T-cell (primary cell): ENCODE measurements at regions not wholly inside any gene's neighbourhood (a gene's known extent, or its start where the extent isn't known, plus 50 kb on each side); places are given as distances from the start of the nearest gene placed in this dataset.
"Not testable (repeated sequence)": the region's sequence is repeated elsewhere in the genome, so short reads cannot be mapped to it uniquely, and the experiment has no call there.

ENCODE experiments used
- ATAC-seq, 4 experiments: fragments of 200-7000 bp in 3 of 4; fragments of 150-1000 bp in 1 of 4; cut with Tn5 transposase; replicated peaks in 1 of 4; 1 replicate in 3 of 4; 2 replicates in 1 of 4; pipeline ENCODE4 v1.10.0; 2021; ENCODE audit warnings: moderate library complexity in 3 of 4, mild to moderate bottlenecking in 2 of 4, moderate number of reproducible peaks in 1 of 4
- CTCF ChIA-PET, 2 donors: fragments of 300-600 bp; sonication (Branson Sonifier 250); formaldehyde crosslinking; loops; one replicate each; lab custom pipeline; 2022; ENCODE audit warnings: antibody characterized with exemption in 2 of 2; lab: Charles Lee
- POLR2A ChIA-PET, 2 donors: fragments of 300-600 bp; sonication (Branson Sonifier 250); formaldehyde crosslinking; loops; one replicate each; lab custom pipeline; 2022; ENCODE audit warnings: antibody characterized with exemption in 2 of 2; lab: Charles Lee
- DNase-seq, 35 experiments: peaks; one replicate each; pipeline versions ENCODE4 v3.0.0 to v3.0.0-alpha.2; 2013 to 2023
- H3K27ac ChIP-seq: one replicate; pipeline ENCODE4 v1.5.1; 2013; ENCODE audit warnings: low read length
- H3K27me3 ChIP-seq, 2 experiments: replicated peaks in 1 of 2; 1 replicate in 1 of 2; 2 replicates in 1 of 2; pipeline versions ENCODE4 v1.6.1 to v1.7.0; 2013; ENCODE audit warnings: low read length in 1 of 2, mixed read lengths in 1 of 2; ENCODE audit not compliant: control insufficient read depth in 2 of 2, insufficient read depth in 2 of 2; ENCODE audit errors: extremely low read depth in 1 of 2
- H3K36me3 ChIP-seq, 2 donors: 1 replicate in 1 of 2; 2 replicates in 1 of 2; pipeline versions ENCODE4 v1.6.1 to v1.7.0; 2013; ENCODE audit warnings: low read length in 1 of 2; ENCODE audit not compliant: control insufficient read depth in 2 of 2, insufficient read depth in 1 of 2; ENCODE audit errors: extremely low read depth in 1 of 2
- H3K4me1 ChIP-seq, 2 experiments: 1 replicate in 1 of 2; 2 replicates in 1 of 2; pipeline versions ENCODE4 v1.6.1 to v1.7.0; 2013; ENCODE audit warnings: low read length in 2 of 2, mixed read lengths in 1 of 2; ENCODE audit not compliant: insufficient read depth in 2 of 2, control insufficient read depth in 1 of 2; ENCODE audit errors: extremely low read depth in 1 of 2
- H3K4me3 ChIP-seq, 2 donors: 1 replicate in 1 of 2; 2 replicates in 1 of 2; pipeline versions ENCODE4 v1.5.1 to v1.7.0; 2013; ENCODE audit warnings: mild to moderate bottlenecking in 2 of 2, low read length in 1 of 2, moderate library complexity in 1 of 2; ENCODE audit not compliant: control insufficient read depth in 1 of 2; ENCODE audit errors: extremely low read depth in 1 of 2
- H3K9me3 ChIP-seq: 2 replicates; pipeline ENCODE4 v1.7.0; 2013
- H3K27ac Mint-ChIP-seq, 2 donors: one replicate each; pipeline ENCODE4 v1.8.0; 2020 to 2021; ENCODE audit warnings: mild to moderate bottlenecking in 2 of 2, mixed read lengths in 2 of 2
- H3K27me3 Mint-ChIP-seq, 2 donors: one replicate each; pipeline ENCODE4 v1.8.0; 2021 to 2022; ENCODE audit warnings: mixed read lengths in 2 of 2
- H3K36me3 Mint-ChIP-seq: one replicate; pipeline ENCODE4 v1.8.0; 2021; ENCODE audit warnings: mixed read lengths
- H3K4me1 Mint-ChIP-seq, 3 donors: one replicate each; pipeline ENCODE4 v1.8.0; 2020 to 2022; ENCODE audit warnings: mixed read lengths in 3 of 3, mild to moderate bottlenecking in 1 of 3
- H3K4me3 Mint-ChIP-seq, 3 donors: one replicate each; pipeline ENCODE4 v1.8.0; 2020 to 2022; ENCODE audit warnings: mild to moderate bottlenecking in 3 of 3, mixed read lengths in 3 of 3, moderate library complexity in 3 of 3
- H3K9me3 Mint-ChIP-seq, 3 donors: one replicate each; pipeline ENCODE4 v1.8.0; 2020 to 2022; ENCODE audit warnings: mixed read lengths in 3 of 3
- WGBS: methylation state at CpG from one replicate; pipeline ENCODE4 v1.1.5; 2013; ENCODE audit warnings: missing lambda C conversion rate; ENCODE audit not compliant: insufficient coverage; 5-methylcytosine and 5-hydroxymethylcytosine counted together

DNA sequence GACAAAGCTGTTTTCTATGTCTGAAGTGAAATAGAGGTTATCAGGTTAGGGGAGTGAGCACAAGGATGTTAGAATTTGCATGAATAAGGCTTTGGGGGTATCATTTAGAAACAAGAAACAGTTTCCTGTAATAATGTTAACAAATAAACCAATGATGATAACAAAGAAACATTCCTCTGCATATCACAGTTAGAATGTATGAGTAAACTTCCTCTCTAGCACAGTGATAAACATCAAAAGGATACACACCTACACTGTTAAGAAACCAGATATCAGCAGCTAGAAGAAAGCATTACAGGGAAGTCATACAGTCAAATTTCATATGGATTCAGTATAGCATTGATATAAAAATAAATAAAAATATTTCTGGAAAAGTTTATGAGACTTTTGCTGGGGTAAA lies 340.0 kb upstream of the MAGEB16 start:
- Histone ChIP-seq H3K27me3 (no peaks in the 10 kb centered on the region), H3K4me1 (no peaks in the 10 kb centered on the region), H3K4me3 (no peak overlapping the region), H3K27ac (no peak overlapping the region), H3K36me3 (no peaks in the 10 kb centered on the region), H3K9me3 (no peaks in the 10 kb centered on the region)
- ATAC-seq (no peak), DNase-seq (no peak)
- no peak overlapping the region for H3K27ac Mint-ChIP-seq
- no peaks in the 10 kb centered on the region for H3K4me1 Mint-ChIP-seq
- ChIA-PET CTCF (no interaction called here), POLR2A (no interaction called here)
- H3K27me3 Mint-ChIP-seq, result peaks cover 0 to 10% of the 10 kb centered on the region in 2 donors
- H3K9me3 Mint-ChIP-seq, result peaks cover 0 to 5% (median 3%) of the 10 kb centered on the region in 3 donors
- no peaks in the 10 kb centered on the region for H3K36me3 Mint-ChIP-seq
- no peak overlapping the region for H3K4me3 Mint-ChIP-seq

DNA sequence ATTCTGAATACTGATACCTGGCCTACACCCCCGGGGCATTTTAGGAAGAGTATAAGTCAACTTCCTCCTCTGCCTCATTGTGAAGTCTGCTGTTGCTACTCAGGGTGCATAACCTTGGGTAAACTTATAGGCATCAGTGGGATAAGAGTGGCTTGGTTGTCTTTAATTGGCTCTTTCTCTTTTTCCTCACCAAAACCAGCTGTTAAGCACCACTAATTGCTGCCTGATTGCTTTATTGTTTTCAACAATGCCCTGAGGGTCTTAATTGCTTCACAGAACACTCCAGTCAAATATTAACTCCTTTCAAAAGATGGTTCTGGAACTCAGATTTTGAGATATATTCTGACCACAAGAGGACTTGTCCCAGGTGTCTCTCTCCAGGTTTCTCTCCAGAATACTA lies 337.0 kb upstream of the MAGEB16 start:
- peaks cover 0 to 4% of the 10 kb centered on the region in 2 donors for H3K27me3 Mint-ChIP-seq
- no peak for ATAC-seq
- no CpG with 5 or more reads among the region's 1 CpG for WGBS
- no peak overlapping the region for H3K27ac ChIP-seq
- H3K9me3 Mint-ChIP-seq, result peaks cover 0 to 8% (median 3%) of the 10 kb centered on the region in 3 donors
- no peaks in the 10 kb centered on the region for H3K4me1 Mint-ChIP-seq
- H3K4me3 Mint-ChIP-seq, result no peak overlapping the region
- H3K36me3 Mint-ChIP-seq, result no peaks in the 10 kb centered on the region
- no peaks in the 10 kb centered on the region for H3K27me3 ChIP-seq
- CTCF ChIA-PET, result no interaction called here
- no peaks in the 10 kb centered on the region for H3K4me1 ChIP-seq
- H3K27ac Mint-ChIP-seq, result no peak overlapping the region
- no peaks in the 10 kb centered on the region for H3K36me3 ChIP-seq
- POLR2A ChIA-PET, result no interaction called here
- no peaks in the 10 kb centered on the region for H3K9me3 ChIP-seq
- DNase-seq, result no peak
- no peak overlapping the region for H3K4me3 ChIP-seq

DNA sequence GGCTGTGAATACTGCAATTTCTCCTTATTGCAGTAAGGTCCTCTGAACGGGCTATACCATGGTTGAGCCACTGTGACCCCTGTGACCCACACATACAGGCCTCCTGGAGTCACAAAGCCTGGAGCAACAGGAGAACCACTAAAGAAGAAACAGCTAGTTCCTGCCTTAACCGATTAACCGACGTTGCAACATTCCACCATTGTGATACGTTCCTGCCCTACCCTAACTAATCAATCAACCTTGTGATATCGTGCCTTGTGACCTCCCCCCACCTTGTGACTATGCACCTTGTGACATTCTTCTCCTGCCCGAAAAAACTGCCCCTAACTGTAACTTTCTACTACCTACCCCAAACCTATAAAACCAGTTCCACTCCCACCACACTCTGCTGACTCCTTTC lies 301.5 kb upstream of the MAGEB16 start:
- H3K4me3 Mint-ChIP-seq, POLR2A ChIA-PET, H3K36me3 ChIP-seq, H3K4me1 ChIP-seq, H3K9me3 ChIP-seq, DNase-seq, H3K4me3 ChIP-seq, H3K27ac ChIP-seq, H3K27me3 Mint-ChIP-seq, H3K36me3 Mint-ChIP-seq, H3K27ac Mint-ChIP-seq, H3K27me3 ChIP-seq, ATAC-seq, H3K9me3 Mint-ChIP-seq, H3K4me1 Mint-ChIP-seq, CTCF ChIA-PET: not testable (repeated sequence)
- 54% methylated on average over 4 of the region's 7 CpGs for WGBS

DNA sequence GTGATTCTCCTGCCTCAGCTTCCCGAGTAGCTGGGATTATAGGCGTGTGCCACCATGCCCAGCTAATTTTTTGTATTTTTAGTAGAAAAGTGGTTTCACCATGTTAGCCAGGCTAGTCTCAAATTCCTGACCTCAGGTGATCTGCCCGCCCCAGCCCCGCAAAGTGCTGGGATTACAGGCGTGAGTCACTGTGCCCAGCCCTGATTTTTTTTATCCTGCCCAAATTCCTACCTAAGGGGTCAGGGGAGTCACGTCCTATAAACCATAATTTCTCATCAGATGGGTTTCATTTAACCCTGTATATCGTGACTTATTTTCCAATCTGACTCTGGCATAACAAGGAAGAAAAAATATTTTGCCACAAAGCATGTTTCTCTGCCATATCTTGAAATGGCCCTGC lies 300.7 kb upstream of the MAGEB16 start:
- WGBS, result no CpG with 5 or more reads among the region's 7 CpGs
- POLR2A ChIA-PET, H3K9me3 Mint-ChIP-seq, H3K27me3 Mint-ChIP-seq, H3K4me3 Mint-ChIP-seq, DNase-seq, CTCF ChIA-PET, H3K36me3 Mint-ChIP-seq, H3K36me3 ChIP-seq, ATAC-seq, H3K27me3 ChIP-seq, H3K4me1 Mint-ChIP-seq, H3K9me3 ChIP-seq, H3K4me3 ChIP-seq, H3K4me1 ChIP-seq, H3K27ac ChIP-seq, H3K27ac Mint-ChIP-seq: not testable (repeated sequence)

DNA sequence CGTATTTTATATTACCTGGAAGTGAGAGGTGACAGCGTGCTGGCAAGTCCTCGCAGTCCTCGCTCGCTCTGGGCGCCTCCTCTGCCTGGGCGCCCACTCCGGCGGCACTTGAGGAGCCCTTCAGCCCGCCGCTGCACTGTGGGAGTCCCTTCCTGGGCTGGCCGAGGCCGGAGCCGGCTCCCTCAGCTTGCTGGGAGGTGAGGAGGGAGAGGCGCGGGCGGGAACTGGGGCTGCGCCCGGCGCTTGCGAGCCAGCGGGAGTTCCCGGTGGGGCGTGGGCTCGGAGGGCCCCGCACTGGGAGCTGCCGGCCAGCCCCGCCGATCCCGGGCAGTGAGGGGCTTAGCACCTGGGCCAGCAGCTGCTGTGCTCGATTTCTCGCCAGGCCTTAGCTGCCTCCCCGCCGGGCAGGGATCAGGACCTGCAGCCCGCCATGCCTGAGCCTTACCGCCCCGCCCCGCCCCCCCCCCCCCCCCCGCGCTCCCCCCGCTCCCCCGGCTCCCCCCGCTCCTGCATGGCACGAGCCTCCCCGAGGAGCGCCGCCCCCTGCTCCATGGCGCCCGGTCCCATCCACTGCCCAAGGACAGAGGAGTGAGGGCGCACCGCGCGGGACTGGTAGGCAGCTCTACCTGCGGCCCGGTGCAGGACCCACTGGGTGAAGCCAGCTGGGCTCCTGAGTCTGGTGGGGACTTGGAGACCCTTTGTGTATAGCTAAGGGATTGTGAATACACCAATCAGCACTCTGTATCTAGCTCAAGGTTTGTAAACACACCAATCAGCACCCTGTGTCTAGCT lies 298.9 kb upstream of the MAGEB16 start:
- no peak for DNase-seq

DNA sequence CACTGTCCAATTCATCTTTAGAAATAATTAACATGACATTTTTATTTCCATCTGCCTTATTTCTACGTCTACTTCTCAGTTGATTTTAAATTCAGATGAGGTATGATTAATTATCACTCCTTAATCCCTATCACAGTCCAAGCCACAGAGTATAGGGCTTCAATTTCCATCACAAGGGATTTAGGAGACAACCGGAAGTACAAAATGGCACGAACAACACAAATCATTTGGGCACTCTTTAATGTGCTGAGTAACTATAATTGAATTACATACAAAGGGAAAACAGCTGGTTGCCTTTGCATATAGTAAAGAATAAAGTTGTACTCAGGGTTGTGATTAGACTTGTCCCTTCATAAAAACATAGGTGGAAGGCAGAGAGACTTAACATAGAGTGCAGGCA lies 290.4 kb upstream of the MAGEB16 start:
- ChIA-PET CTCF (no interaction called here), POLR2A (no interaction called here)
- Mint-ChIP-seq H3K27me3 (peaks cover 0 to 6% of the 10 kb centered on the region in 2 donors), H3K27ac (no peak overlapping the region), H3K4me3 (no peak overlapping the region), H3K4me1 (no peaks in the 10 kb centered on the region), H3K9me3 (no peaks in the 10 kb centered on the region), H3K36me3 (no peaks in the 10 kb centered on the region)
- no peak for DNase-seq
- H3K4me3 ChIP-seq, result no peak overlapping the region
- no peak for ATAC-seq
- no peak overlapping the region for H3K27ac ChIP-seq
- H3K36me3 ChIP-seq, result no peaks in the 10 kb centered on the region
- no peaks in the 10 kb centered on the region for H3K9me3 ChIP-seq
- no CpG with 5 or more reads among the region's 3 CpGs for WGBS
- no peaks in the 10 kb centered on the region for H3K27me3 ChIP-seq
- no peaks in the 10 kb centered on the region for H3K4me1 ChIP-seq

More for the DNA sequence above, 298.9 kb upstream of the MAGEB16 start:
- WGBS, result no CpG with 5 or more reads among the region's 55 CpGs
- H3K4me1 ChIP-seq, result no peaks in the 10 kb centered on the region
- H3K27me3 Mint-ChIP-seq, result peaks cover 0 to 8% of the 10 kb centered on the region in 2 donors
- ChIA-PET POLR2A (no interaction called here), CTCF (no interaction called here)
- no peaks in the 10 kb centered on the region for H3K27me3 ChIP-seq
- H3K4me1 Mint-ChIP-seq, result no peaks in the 10 kb centered on the region
- H3K9me3 Mint-ChIP-seq, result peaks cover 2 to 4% (median 4%) of the 10 kb centered on the region in 3 donors
- H3K27ac ChIP-seq, result no peak overlapping the region
- H3K27ac Mint-ChIP-seq, result no peak overlapping the region
- H3K9me3 ChIP-seq, result no peaks in the 10 kb centered on the region
- ATAC-seq, result no peak
- no peak overlapping the region for H3K4me3 Mint-ChIP-seq
- H3K4me3 ChIP-seq, result no peak overlapping the region
- no peaks in the 10 kb centered on the region for H3K36me3 ChIP-seq
- H3K36me3 Mint-ChIP-seq, result no peaks in the 10 kb centered on the region

DNA sequence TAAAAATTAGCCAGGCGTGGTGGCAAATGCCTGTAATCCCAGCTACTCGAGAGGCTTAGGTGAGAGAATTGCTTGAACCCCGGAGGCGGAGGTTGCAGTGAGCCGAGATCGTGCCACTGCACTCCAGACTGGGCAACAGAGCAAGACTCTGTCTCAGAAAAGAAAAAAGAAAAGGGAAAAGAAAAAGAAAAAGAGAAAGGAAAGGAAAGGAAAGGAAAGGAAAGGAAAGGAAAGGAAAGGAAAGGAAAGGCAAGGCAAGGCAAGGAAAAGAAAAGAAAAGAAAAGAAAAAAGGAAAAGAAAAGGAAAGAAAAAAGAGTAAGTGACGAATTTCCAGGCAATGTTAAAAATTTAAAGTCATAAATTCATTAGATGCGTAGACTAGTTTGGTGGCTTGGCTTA lies 250.1 kb upstream of the MAGEB16 start:
- H3K27ac Mint-ChIP-seq, H3K4me1 Mint-ChIP-seq, ATAC-seq, H3K4me3 ChIP-seq, H3K27ac ChIP-seq, H3K27me3 ChIP-seq, CTCF ChIA-PET, H3K36me3 ChIP-seq, POLR2A ChIA-PET, H3K4me1 ChIP-seq, H3K36me3 Mint-ChIP-seq, DNase-seq, H3K4me3 Mint-ChIP-seq, H3K9me3 Mint-ChIP-seq, H3K9me3 ChIP-seq: not testable (repeated sequence)
- no CpG with 5 or more reads among the region's 8 CpGs for WGBS
- peaks cover 0 to 12% of the 10 kb centered on the region in 2 donors for H3K27me3 Mint-ChIP-seq
